K562 (cell line): ENCODE measurements at regions not wholly inside any gene's neighbourhood (a gene's known extent, or its start where the extent isn't known, plus 50 kb on each side); places are given as distances from the start of the nearest gene placed in this dataset.
"Not testable (repeated sequence)": the region's sequence is repeated elsewhere in the genome, so short reads cannot be mapped to it uniquely, and the experiment has no call there.

Experiments used
- ATAC-seq: fragments of 200-7000 bp; cut with Tn5 transposase; 3 replicates; pipeline ENCODE4 v1.9.1; 2020; ENCODE audit warnings: moderate library complexity
- BruUV-seq: library from RNA; stranded (reverse); fragments of 400-500 nt; replicated peaks from 2 replicates; lab custom pipeline; 2021; lab: Mats Ljungman, UMichigan
- CTCF ChIA-PET: fragments of 300-600 bp; formaldehyde crosslinking; extraction: SDS; loops from one replicate; lab custom pipeline; 2021; ENCODE audit warnings: low intra/inter-chr PET ratio; lab: Yijun Ruan, JAX
- POLR2A ChIA-PET: fragments of 300-600, 350-650 bp; sonication (Branson Sonifier 250); formaldehyde crosslinking; extraction: SDS; loops from one replicate; lab custom pipeline; 2021; ENCODE audit warnings: antibody characterized with exemption, inconsistent platforms; lab: Yijun Ruan, JAX
- DNase-seq, 4 experiments: peaks; one replicate each; pipeline versions ENCODE4 v3.0.0 to v3.0.0-alpha.2; 2011 to 2018; ENCODE audit warnings: low spot score in 3 of 4, mixed read lengths in 3 of 4; ENCODE audit errors: extremely low read depth in 1 of 4
- FAIRE-seq: peaks from 2 replicates; lab custom pipeline; 2011; peaks lifted over from hg19 to GRCh38; lab: Jason Lieb, UNC
- H2AFZ ChIP-seq: 2 replicates; pipeline ENCODE4 v1.6.0; 2011; ENCODE audit warnings: low read depth, low read length, control low read depth, inconsistent platforms
- H3K27ac ChIP-seq: fragments of 200-600 bp; 3 replicates; pipeline ENCODE4 v1.8.0; 2011; ENCODE audit warnings: low read depth, mild to moderate bottlenecking, control low read depth, inconsistent platforms, low read length, moderate library complexity, mixed read lengths; ENCODE audit errors: extremely low read depth
- H3K27me3 ChIP-seq, 2 experiments: fragments of 300-600 bp in 1 of 2; 2 replicates in 1 of 2; 3 replicates in 1 of 2; pipeline versions ENCODE4 v1.6.0 to v1.8.0; 2011; ENCODE audit warnings: inconsistent platforms in 2 of 2, low read length in 2 of 2, mild to moderate bottlenecking in 1 of 2, mixed read lengths in 1 of 2, moderate library complexity in 1 of 2; ENCODE audit not compliant: control insufficient read depth in 2 of 2, insufficient read depth in 2 of 2
- H3K36me3 ChIP-seq: fragments of 300-600 bp; 3 replicates; pipeline ENCODE4 v1.8.0; 2011; ENCODE audit warnings: mild to moderate bottlenecking, low read length, inconsistent platforms; ENCODE audit not compliant: control insufficient read depth, insufficient read depth
- H3K4me1 ChIP-seq, 2 experiments: fragments of 200-600 bp in 1 of 2; replicated peaks in 1 of 2; 2 replicates in 1 of 2; 3 replicates in 1 of 2; pipeline versions ENCODE4 v1.5.1 to v1.8.0; 2011; ENCODE audit warnings: inconsistent platforms in 2 of 2, low read length in 2 of 2, mild to moderate bottlenecking in 1 of 2, mixed read lengths in 1 of 2, moderate library complexity in 1 of 2; ENCODE audit not compliant: control insufficient read depth in 2 of 2, insufficient read depth in 2 of 2
- H3K4me2 ChIP-seq: 2 replicates; pipeline ENCODE4 v1.6.1; 2011; ENCODE audit warnings: low read length, control low read depth, inconsistent platforms, mixed read lengths; ENCODE audit not compliant: insufficient read depth
- H3K4me3 ChIP-seq: fragments of 200-600 bp; sonication (generic), shearing (Covaris generic); 2 replicates; pipeline ENCODE4 v1.5.1; 2016; ENCODE audit warnings: control low read depth, inconsistent platforms
- H3K79me2 ChIP-seq: fragments of 200-600 bp; 3 replicates; pipeline ENCODE4 v1.8.0; 2011; ENCODE audit warnings: low read length, inconsistent platforms; ENCODE audit not compliant: control insufficient read depth, insufficient read depth
- H3K9ac ChIP-seq, 2 experiments: 2 replicates each; pipeline versions ENCODE4 v1.6.0 to v1.6.1; 2011; ENCODE audit warnings: low read depth in 2 of 2, low read length in 2 of 2, control low read depth in 1 of 2, inconsistent platforms in 1 of 2, mild to moderate bottlenecking in 1 of 2, mixed read lengths in 1 of 2; ENCODE audit not compliant: insufficient read depth in 1 of 2
- H3K9me1 ChIP-seq: one replicate; pipeline ENCODE4 v1.6.0; 2011; ENCODE audit warnings: inconsistent platforms, mild to moderate bottlenecking, low read length, moderate library complexity; ENCODE audit not compliant: control insufficient read depth, insufficient read depth
- H3K9me3 ChIP-seq: replicated peaks from 2 replicates; pipeline ENCODE4 v1.5.1; 2011; ENCODE audit warnings: low read depth, low read length, inconsistent platforms; ENCODE audit not compliant: control insufficient read depth, insufficient read depth
- H4K20me1 ChIP-seq: replicated peaks from 2 replicates; pipeline ENCODE4 v1.6.1; 2011; ENCODE audit warnings: low read length, inconsistent platforms, mixed read lengths; ENCODE audit not compliant: control insufficient read depth, insufficient read depth
- ARID1B ChIP-seq: fragments of 450-650 bp; IDR thresholded peaks from 2 replicates; pipeline ENCODE4 v1.6.1; 2016; ENCODE audit warnings: antibody characterized with exemption, mild to moderate bottlenecking, inconsistent platforms
- CBX2 ChIP-seq: fragments of 200-600 bp; sonication (generic); IDR thresholded peaks from one replicate; pipeline ENCODE4 v1.6.1; 2012; ENCODE audit warnings: mild to moderate bottlenecking, low read length, inconsistent platforms; ENCODE audit not compliant: insufficient read depth, poor library complexity, severe bottlenecking
- CBX8 ChIP-seq: fragments of 200-600 bp; sonication (generic); IDR thresholded peaks from 2 replicates; pipeline ENCODE4 v1.6.1; 2012; ENCODE audit warnings: borderline replicate concordance, mixed run types, low read depth, mild to moderate bottlenecking, moderate library complexity, mixed read lengths, low read length, control low read depth, inconsistent platforms; ENCODE audit not compliant: poor library complexity, severe bottlenecking; ENCODE audit errors: extremely low read depth
- CHD2 ChIP-seq: IDR thresholded peaks from 2 replicates; pipeline ENCODE4 v1.6.1; 2011; ENCODE audit warnings: low read depth, low read length
- EGR1 ChIP-seq: fragments of 450-650 bp; conservative IDR thresholded peaks from 2 replicates; pipeline ENCODE4 v1.6.1; 2017; ENCODE audit warnings: mild to moderate bottlenecking
- ETS2 ChIP-seq: IDR thresholded peaks from 2 replicates; pipeline ENCODE4 v1.6.1; 2016; ENCODE audit warnings: borderline replicate concordance, missing genetic modification characterization, mild to moderate bottlenecking, moderate library complexity, missing compliant biosample characterization; ENCODE audit not compliant: poor library complexity, severe bottlenecking
- FOXP1 ChIP-seq: sonication (generic); formaldehyde crosslinking; IDR thresholded peaks from 2 replicates; pipeline ENCODE4 v1.8.0; 2022; ENCODE audit warnings: mild to moderate bottlenecking, missing genetic modification reagents
- GABPB2 ChIP-seq: fragments of 250-450 bp; sonication (Bioruptor Pico); conservative IDR thresholded peaks from 2 replicates; pipeline ENCODE4 v1.5.1; 2021; ENCODE audit warnings: mild to moderate bottlenecking
- HIVEP1 ChIP-seq: fragments of 250-450 bp; sonication (Bioruptor Pico); IDR thresholded peaks from 2 replicates; pipeline ENCODE4 v1.4.0; 2020; ENCODE audit warnings: mild to moderate bottlenecking
- HMG20A ChIP-seq: fragments of 450-650 bp; formaldehyde crosslinking; conservative IDR thresholded peaks from 2 replicates; pipeline ENCODE4 v1.4.0; 2020; ENCODE audit warnings: mild to moderate bottlenecking, mixed read lengths
- MAFK ChIP-seq: IDR thresholded peaks from 2 replicates; pipeline ENCODE4 v1.6.1; 2011; ENCODE audit warnings: low read length, improper control_type of control experiment
- NR3C1 ChIP-seq: sonication (generic); formaldehyde crosslinking; IDR thresholded peaks from 2 replicates; pipeline ENCODE4 v1.8.1; 2022; ENCODE audit warnings: missing genetic modification reagents
- SNRNP70 ChIP-seq: fragments of 200-400 bp; formaldehyde crosslinking; optimal IDR thresholded peaks from 2 replicates; pipeline ENCODE3; 2017; ENCODE audit warnings: low read depth, low read length
- ZC3H4 ChIP-seq: sonication (generic); formaldehyde crosslinking; IDR thresholded peaks from 2 replicates; pipeline ENCODE4 v1.9.0; 2021; ENCODE audit warnings: missing genetic modification reagents, borderline replicate concordance
- ZNF324 ChIP-seq: fragments of 250-450 bp; sonication (Bioruptor Pico); IDR thresholded peaks from 2 replicates; pipeline ENCODE4 v1.4.0; 2020; ENCODE audit warnings: mild to moderate bottlenecking
- ZNF785 ChIP-seq: fragments of 250-450 bp; sonication (Bioruptor Pico); IDR thresholded peaks from 2 replicates; pipeline ENCODE4 v1.4.0; 2020; ENCODE audit warnings: mild to moderate bottlenecking
- WGBS: fragments of 100-300 bp; shearing (Covaris generic); methylation state at CpG from one replicate; pipeline ENCODE4 v1.1.6; 2016; ENCODE audit warnings: low coverage, mixed read lengths; ENCODE audit not compliant: insufficient coverage; ENCODE audit errors: missing lambda C conversion rate; 5-methylcytosine and 5-hydroxymethylcytosine counted together
- in situ Hi-C: fragments of 300-500 bp; cut with MboI; formaldehyde crosslinking; loops from 4 replicates; pipeline ENCODE4 v1.15.0; 2018; ENCODE audit warnings: inconsistent platforms, mixed read lengths
- intact Hi-C: fragments of 100-400 bp; cut with micrococcal nuclease; formaldehyde crosslinking; loops from 2 replicates; pipeline ENCODE4 v1.14.2; 2022
- TF ChIP-seq, protein P1 (sequence below), 3 experiments: fragments of 200-800 bp in 1 of 3; sonication (Bioruptor generic) in 1 of 3; sonication (generic) in 1 of 3; formaldehyde crosslinking in 1 of 3; IDR thresholded peaks; 2 replicates each; pipeline versions ENCODE4 v1.6.1 to v1.8.0; 2016 to 2022; ENCODE audit warnings: mild to moderate bottlenecking in 2 of 3, missing compliant biosample characterization in 2 of 3, missing genetic modification characterization in 2 of 3, missing genetic modification reagents in 1 of 3
- TF ChIP-seq, protein P2 (sequence below): sonication (generic); formaldehyde crosslinking; IDR thresholded peaks from 2 replicates; pipeline ENCODE4 v1.8.0; 2022; ENCODE audit warnings: mild to moderate bottlenecking, missing genetic modification reagents

DNA sequence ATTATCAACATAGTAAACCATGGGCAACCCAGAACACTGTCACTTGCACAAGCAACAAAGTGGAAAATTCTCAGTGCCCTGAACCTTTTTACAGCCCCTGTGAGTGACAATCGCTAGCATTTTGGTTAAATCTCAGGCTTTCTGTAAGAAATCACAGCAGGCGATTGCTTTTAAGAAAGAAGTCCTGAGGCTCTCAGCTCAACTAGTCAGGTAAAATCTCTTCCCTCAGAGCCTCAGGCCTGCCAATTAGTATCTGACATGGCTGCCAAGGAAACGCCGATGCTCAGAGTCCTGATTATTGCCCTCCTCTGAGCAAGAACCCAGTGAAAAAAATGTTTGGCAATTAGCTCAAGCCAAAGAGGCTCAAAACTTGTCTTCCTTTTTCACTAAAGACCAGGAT, 530.8 kb downstream of the DIPK2A start:
- no peaks in the 10 kb centered on the region for H3K27me3 ChIP-seq
- no peak overlapping the region for H3K27ac ChIP-seq
- 2% methylated on average over 4 of the region's 4 CpGs for WGBS
- FAIRE-seq (no peak), DNase-seq (no peak), ATAC-seq (no peak)
- in situ Hi-C loops (no loop called here), intact Hi-C loops (no loop called here)
- no TSS peak for BruUV-seq
- H4K20me1 ChIP-seq: no peaks in the 10 kb centered on the region
- TF ChIP-seq ZNF324 (CRISPR knock-in tag) (no peak), CBX8 (no peak), NR3C1 (CRISPR knock-in tag) (no peak), FOXP1 (CRISPR knock-in tag) (no peak), SNRNP70 (no peak), ZC3H4 (CRISPR knock-in tag) (no peak), ARID1B (no peak), CHD2 (no peak), ETS2 (tag) (no peak), CBX2 (no peak), MAFK (no peak), HIVEP1 (CRISPR knock-in tag) (no peak), GABPB2 (CRISPR knock-in tag) (no peak), HMG20A (CRISPR knock-in tag) (no peak), ZNF785 (no peak), EGR1 (no peak)
- TF ChIP-seq, protein P1, sequence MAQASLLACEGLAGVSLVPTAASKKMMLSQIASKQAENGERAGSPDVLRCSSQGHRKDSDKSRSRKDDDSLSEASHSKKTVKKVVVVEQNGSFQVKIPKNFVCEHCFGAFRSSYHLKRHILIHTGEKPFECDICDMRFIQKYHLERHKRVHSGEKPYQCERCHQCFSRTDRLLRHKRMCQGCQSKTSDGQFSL (CRISPR knock-in tag; IDR thresholded peaks at IDR 0.05): no peak
- TF ChIP-seq, protein P1 (tag; IDR thresholded peaks at IDR 0.05): no peak
- TF ChIP-seq, protein P2, sequence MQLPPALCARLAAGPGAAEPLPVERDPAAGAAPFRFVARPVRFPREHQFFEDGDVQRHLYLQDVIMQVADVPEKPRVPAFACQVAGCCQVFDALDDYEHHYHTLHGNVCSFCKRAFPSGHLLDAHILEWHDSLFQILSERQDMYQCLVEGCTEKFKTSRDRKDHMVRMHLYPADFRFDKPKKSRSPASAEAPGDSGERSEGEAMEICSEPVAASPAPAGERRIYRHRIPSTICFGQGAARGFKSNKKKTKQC (CRISPR knock-in tag): no peak
- no peaks in the 10 kb centered on the region for H3K79me2 ChIP-seq
- H3K4me1 ChIP-seq: no peaks in the 10 kb centered on the region
- no peak overlapping the region for H3K4me2 ChIP-seq
- H3K9me1 ChIP-seq: no peaks in the 10 kb centered on the region
- CTCF ChIA-PET: no interaction called here
- H3K9ac ChIP-seq: no peak overlapping the region
- H3K4me3 ChIP-seq: no peak overlapping the region
- POLR2A ChIA-PET: no interaction called here
- no peak overlapping the region for H2AFZ ChIP-seq
- no peaks in the 10 kb centered on the region for H3K36me3 ChIP-seq
- no peaks in the 10 kb centered on the region for H3K9me3 ChIP-seq

DNA sequence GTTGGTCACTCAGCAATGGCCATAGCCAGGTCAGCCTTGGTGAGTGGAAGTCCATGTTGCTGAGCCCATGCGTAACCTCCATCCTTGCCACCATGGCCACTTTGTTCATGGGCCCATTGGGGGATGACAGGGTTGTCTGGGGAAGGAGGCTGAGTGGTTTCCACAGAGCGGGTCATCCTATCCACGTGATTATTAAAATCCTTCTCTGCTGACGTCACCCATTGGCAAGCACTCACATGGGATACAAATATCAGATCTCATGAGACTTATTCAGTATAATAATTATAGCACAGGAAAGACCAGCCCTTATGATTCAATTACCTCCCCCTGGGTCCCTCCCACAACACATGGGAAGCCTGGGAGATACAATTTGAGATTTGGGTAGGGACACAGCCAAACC, 534.8 kb downstream of the DIPK2A start:
- CTCF ChIA-PET, H3K36me3 ChIP-seq, H3K27me3 ChIP-seq, H2AFZ ChIP-seq, in situ Hi-C loops, H3K4me3 ChIP-seq, FAIRE-seq, BruUV-seq, POLR2A ChIA-PET, H3K27ac ChIP-seq, H3K9me3 ChIP-seq, H3K9ac ChIP-seq, intact Hi-C loops, H3K9me1 ChIP-seq, H3K79me2 ChIP-seq, DNase-seq, H4K20me1 ChIP-seq, ATAC-seq, H3K4me1 ChIP-seq, H3K4me2 ChIP-seq: not testable (repeated sequence)
- WGBS: 2% methylated on average over 4 of the region's 4 CpGs
